H1 (cell line): ENCODE measurements at regions not wholly inside any gene's neighbourhood (a gene's known extent, or its start where the extent isn't known, plus 50 kb on each side); places are given as distances from the start of the nearest gene placed in this dataset.

Experiments used
- ASH2L ChIP-seq: fragments of 200-600, 300-600 bp; sonication (generic); IDR thresholded peaks from one replicate; pipeline ENCODE4 v1.7.1; 2017; ENCODE audit warnings: low read length
- RXRA ChIP-seq: IDR thresholded peaks from 2 replicates; pipeline ENCODE4 v1.6.1; 2011; ENCODE audit warnings: low read depth, mild to moderate bottlenecking, low read length, moderate library complexity; ENCODE audit not compliant: insufficient read depth

- no peak for TF ChIP-seq RXRA
- TF ChIP-seq ASH2L = no peak
Observed at GRCh38 chr9:82581516-82581915, 481.4 kb downstream of the RASEF start.
